Gastrocnemius medialis (tissue), 4 donors: ENCODE measurements at regions not wholly inside any gene's neighbourhood (a gene's known extent, or its start where the extent isn't known, plus 50 kb on each side); places are given as distances from the start of the nearest gene placed in this dataset.

ENCODE experiments used
- ATAC-seq, 2 donors: fragments of 150-250 bp; one replicate each; pipeline ENCODE4 v1.9.1; 2016
- DNase-seq, 2 donors: peaks; one replicate each; pipeline ENCODE4 v3.0.0-alpha.2; 2019
- H3K27ac ChIP-seq, 4 donors: fragments of 200-600 bp; sonication (generic); 1 replicate in 1 of 4; 2 replicates in 3 of 4; pipeline ENCODE4 v1.5.1; 2016 to 2018; ENCODE audit warnings: mild to moderate bottlenecking in 2 of 4, moderate library complexity in 1 of 4
- H3K27me3 ChIP-seq, 3 donors: fragments of 200-600 bp; sonication (generic) in 2 of 3; 1 replicate in 1 of 3; 2 replicates in 2 of 3; pipeline versions ENCODE4 v1.5.1 to v1.6.0; 2016 to 2019; ENCODE audit warnings: mild to moderate bottlenecking in 1 of 3, moderate library complexity in 1 of 3
- H3K36me3 ChIP-seq, 2 donors: fragments of 200-600 bp; sonication (generic) in 1 of 2; one replicate each; pipeline ENCODE4 v1.5.1; 2017 to 2018
- H3K4me1 ChIP-seq, 2 donors: fragments of 200-600 bp; sonication (generic) in 1 of 2; one replicate each; pipeline ENCODE4 v1.5.1; 2016 to 2017; ENCODE audit warnings: mild to moderate bottlenecking in 2 of 2
- H3K4me3 ChIP-seq, 4 donors: fragments of 200-600 bp; sonication (generic) in 3 of 4; 1 replicate in 1 of 4; 2 replicates in 3 of 4; pipeline ENCODE4 v1.5.1; 2016 to 2019; ENCODE audit warnings: mild to moderate bottlenecking in 2 of 4
- H3K9me3 ChIP-seq, 3 donors: fragments of 200-600 bp; sonication (generic) in 2 of 3; 1 replicate in 1 of 3; 2 replicates in 2 of 3; pipeline ENCODE4 v1.5.1; 2016 to 2019
- CTCF ChIP-seq, 5 experiments: fragments of 450-650 bp in 3 of 5; fragments of 200-600 bp in 2 of 5; sonication (generic) in 2 of 5; IDR thresholded peaks in 4 of 5; conservative IDR thresholded peaks in 1 of 5; 1 replicate in 4 of 5; 2 replicates in 1 of 5; pipeline ENCODE4 v1.5.1; 2016 to 2019; ENCODE audit warnings: antibody characterized with exemption in 5 of 5, mild to moderate bottlenecking in 3 of 5, moderate library complexity in 3 of 5
- POLR2A ChIP-seq, 2 donors: fragments of 450-650 bp; IDR thresholded peaks; one replicate each; pipeline ENCODE4 v1.6.1; 2017; ENCODE audit warnings: antibody characterized with exemption in 2 of 2, mild to moderate bottlenecking in 2 of 2, moderate library complexity in 2 of 2
- in situ Hi-C, 4 donors: fragments of 200-750 bp; cut with MboI; loops; one replicate each; pipeline versions ENCODE4 v1.15.0 to v1.8.0; 2017; ENCODE audit warnings: low sequenced_read_pairs in 4 of 4
- intact Hi-C: fragments of 100-400 bp; cut with DNase I; formaldehyde crosslinking; loops from one replicate; pipeline ENCODE4 v1.15.1; 2023; ENCODE audit warnings: low total_unique reads

- Histone ChIP-seq H3K27me3 (no peaks in the 10 kb centered on the region), H3K4me1 (no peaks in the 10 kb centered on the region), H3K9me3 (no peaks in the 10 kb centered on the region), H3K36me3 (no peaks in the 10 kb centered on the region), H3K4me3 (no peak overlapping the region), H3K27ac (no peak overlapping the region)
- intact Hi-C loops = no loop called here
- TF ChIP-seq CTCF (IDR thresholded peaks at IDR 0.05 in 4 of 5, conservative IDR thresholded peaks at IDR 0.05 in 1 of 5) (no peak), POLR2A (IDR thresholded peaks at IDR 0.05) (no peak)
- DNase-seq (no peak), ATAC-seq (no peak)
- in situ Hi-C loops = no loop called here
These were observed 52.3 kb upstream of the SIPA1L2 start for GRCh38 chr1:232682248-232682647.

- DNase-seq (no peak), ATAC-seq (no peak)
- H3K27me3 ChIP-seq = no peaks in the 10 kb centered on the region
- TF ChIP-seq CTCF (IDR thresholded peaks at IDR 0.05 in 4 of 5, conservative IDR thresholded peaks at IDR 0.05 in 1 of 5) (no peak), POLR2A (IDR thresholded peaks at IDR 0.05) (no peak)
- H3K36me3 ChIP-seq = no peaks in the 10 kb centered on the region
- in situ Hi-C loops = no loop called here
- H3K4me3 ChIP-seq = no peak overlapping the region
- no peak overlapping the region for H3K27ac ChIP-seq
- H3K9me3 ChIP-seq = no peaks in the 10 kb centered on the region
- H3K4me1 ChIP-seq = no peaks in the 10 kb centered on the region
- intact Hi-C loops = no loop called here
These were observed 54.6 kb upstream of the SIPA1L2 start for GRCh38 chr1:232684371-232685105.

- ATAC-seq = peak; percentile 56 to 62
- Histone ChIP-seq H3K27ac (no peak overlapping the region), H3K36me3 (no peaks in the 10 kb centered on the region), H3K27me3 (no peaks in the 10 kb centered on the region), H3K9me3 (no peaks in the 10 kb centered on the region), H3K4me1 (no peaks in the 10 kb centered on the region), H3K4me3 (no peak overlapping the region)
- TF ChIP-seq POLR2A (IDR thresholded peaks at IDR 0.05) = no peak
- no peak for TF ChIP-seq CTCF (IDR thresholded peaks at IDR 0.05 in 4 of 5, conservative IDR thresholded peaks at IDR 0.05 in 1 of 5)
- intact Hi-C loops = no loop called here
- in situ Hi-C loops = no loop called here
- peak in 1 of 2 donors; percentile 36 for DNase-seq
These were observed 56.4 kb upstream of the SIPA1L2 start for GRCh38 chr1:232686346-232686745.

GRCh38 chr1:232687304-232687703 is 57.4 kb upstream of the SIPA1L2 start:
- no peak for DNase-seq

More at GRCh38 chr1:232687304-232687703, 57.4 kb upstream of the SIPA1L2 start:
- intact Hi-C loops = no loop called here
- Histone ChIP-seq H3K36me3 (no peaks in the 10 kb centered on the region), H3K27me3 (peaks cover 0 to 3% (median 0%) of the 10 kb centered on the region in 3 donors), H3K4me3 (no peak overlapping the region), H3K9me3 (no peaks in the 10 kb centered on the region), H3K4me1 (no peaks in the 10 kb centered on the region), H3K27ac (no peak overlapping the region)
- ATAC-seq = no peak
- no peak for TF ChIP-seq CTCF (IDR thresholded peaks at IDR 0.05 in 4 of 5, conservative IDR thresholded peaks at IDR 0.05 in 1 of 5)
- no peak for TF ChIP-seq POLR2A (IDR thresholded peaks at IDR 0.05)
- in situ Hi-C loops = no loop called here
